ENCODE measurements at regions not wholly inside any gene's neighbourhood (a gene's known extent, or its start where the extent isn't known, plus 50 kb on each side); places are given as distances from the start of the nearest gene placed in this dataset.
"Not testable (repeated sequence)": the region's sequence is repeated elsewhere in the genome, so short reads cannot be mapped to it uniquely, and the experiment has no call there.

GRCh38 chr1:188641566-188642211 lies 1812.9 kb downstream of the PLA2G4A start:
- no peak for DNase-seq

- DNase-seq, result no peak
Measured at GRCh38 chr1:188642704-188643103, 1814.0 kb downstream of the PLA2G4A start.

DNA sequence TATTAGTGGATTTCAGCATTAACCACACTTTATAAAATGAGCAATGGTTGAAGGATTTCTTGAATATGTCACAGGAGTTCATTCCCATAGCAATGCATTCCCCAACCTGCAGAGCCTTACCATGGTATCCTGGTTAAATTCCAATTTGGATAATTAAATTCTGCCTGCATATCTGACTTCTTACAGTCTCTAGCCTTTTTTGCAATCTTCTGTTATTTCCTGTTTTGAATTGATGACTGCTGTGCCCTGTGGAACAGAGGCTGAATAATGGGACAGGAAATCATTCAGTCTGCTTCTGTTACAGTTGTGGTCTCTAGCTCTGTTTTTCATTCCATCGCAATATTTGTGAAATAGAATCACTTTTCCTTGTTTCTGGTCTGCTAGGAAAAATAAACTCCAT lies 1823.9 kb downstream of the PLA2G4A start:
- DNase-seq, result no peak

DNA sequence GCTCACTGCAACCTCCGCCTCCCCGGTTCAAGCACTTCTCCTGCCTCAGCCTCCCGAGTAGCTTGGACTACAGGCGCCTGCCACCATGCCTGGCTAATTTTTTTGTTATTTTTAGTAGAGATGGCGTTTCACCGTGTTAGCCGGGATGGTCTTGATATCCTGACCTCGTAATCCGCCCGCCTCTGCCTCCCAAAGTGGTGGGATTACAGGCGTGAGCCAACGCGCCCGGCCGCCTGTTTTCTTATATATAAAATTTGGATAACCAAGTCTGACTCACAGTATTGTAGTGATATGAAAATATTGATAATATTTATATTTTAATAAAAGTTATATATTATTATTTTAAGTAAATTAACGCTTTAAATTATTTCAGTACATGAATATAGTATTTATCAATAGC lies 1821.7 kb downstream of the BRINP3 start:
- not testable (repeated sequence) for DNase-seq

DNA sequence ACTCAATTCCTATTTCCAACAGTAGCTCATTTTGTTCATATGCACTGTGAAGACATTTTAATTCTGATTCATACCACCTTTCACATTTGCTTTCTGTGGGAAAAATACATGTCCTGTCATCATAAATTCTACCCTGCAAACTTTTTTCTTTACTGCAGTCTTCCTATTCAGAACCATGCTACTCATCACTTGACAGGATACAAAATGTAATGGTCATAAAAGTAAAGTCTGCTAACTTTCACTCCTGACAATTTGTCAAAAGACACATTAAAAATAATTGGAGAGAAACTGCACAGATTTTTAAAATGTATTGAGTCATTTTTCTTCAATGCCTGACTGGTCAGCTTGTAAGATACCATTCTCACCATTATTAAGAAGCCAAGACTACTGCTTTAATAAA lies 1817.1 kb downstream of the BRINP3 start:
- no peak for DNase-seq

DNA sequence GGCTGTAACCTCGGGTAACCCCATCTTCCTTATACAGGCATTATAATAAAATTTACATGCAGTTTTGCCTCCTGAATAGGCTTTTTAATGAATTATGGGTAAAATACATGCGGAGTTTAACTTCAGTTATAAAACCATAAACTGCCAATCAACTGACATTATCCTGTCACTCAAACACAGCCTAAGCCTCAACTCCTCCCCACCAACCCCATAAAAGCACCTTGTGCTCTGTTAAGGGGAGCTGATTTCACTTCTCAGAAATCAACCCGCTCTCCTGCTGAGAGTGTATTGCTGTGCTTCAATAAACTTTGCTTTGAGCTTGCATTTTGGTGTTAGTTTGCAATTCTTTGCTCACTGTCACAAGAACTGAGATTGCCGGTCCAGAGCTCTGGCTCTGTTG lies 1812.2 kb downstream of the BRINP3 start:
- DNase-seq, result no peak

DNA sequence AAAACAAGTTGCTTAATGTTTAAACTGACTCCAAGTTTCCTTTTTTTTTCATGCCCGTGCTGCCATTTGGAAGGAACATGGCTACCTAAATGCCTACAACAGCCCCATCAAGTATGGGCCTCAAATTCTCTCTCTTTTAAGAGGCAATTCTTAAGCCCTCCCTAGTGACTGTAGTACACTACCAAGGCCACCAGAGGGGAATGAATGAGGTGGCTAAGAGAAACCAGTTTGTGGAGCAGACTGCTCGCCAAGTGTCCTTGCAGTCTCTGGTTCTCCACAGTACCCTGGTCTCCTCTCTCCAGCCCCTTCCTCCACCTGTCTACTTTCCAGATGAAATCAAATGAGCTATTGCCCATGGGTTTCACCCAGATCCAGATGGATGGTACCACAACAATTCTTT lies 1809.6 kb downstream of the BRINP3 start:
- DNase-seq, result no peak

DNA sequence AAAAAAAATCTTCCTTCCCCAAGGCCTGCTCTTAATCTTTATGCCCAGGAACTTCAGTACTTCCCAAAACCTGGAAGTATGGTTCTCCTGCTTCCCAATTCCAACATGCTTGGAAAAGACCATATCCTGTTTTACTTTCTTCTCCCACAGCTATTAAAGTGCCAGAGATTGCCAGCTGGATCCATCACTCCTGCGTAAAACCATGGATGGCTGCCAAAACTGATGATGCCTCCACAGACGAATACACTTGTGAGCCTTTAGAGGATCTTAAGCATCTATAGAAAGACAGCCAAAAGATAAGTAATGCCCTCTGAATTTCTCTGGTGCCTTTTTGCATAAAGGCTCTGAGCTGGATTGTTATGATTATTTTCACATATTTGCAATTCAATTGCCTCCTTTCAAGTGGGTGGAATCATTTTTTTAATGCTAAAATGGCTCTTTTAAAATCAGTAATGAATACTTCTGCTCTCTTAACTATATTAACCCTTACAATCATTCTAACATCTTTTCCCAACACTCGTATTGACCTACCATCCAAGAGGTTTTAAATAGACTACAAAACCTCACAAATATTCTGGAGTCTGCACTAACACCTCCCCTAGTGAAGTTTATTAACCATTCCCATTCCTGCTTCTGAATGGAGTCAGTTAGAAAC lies 1807.8 kb downstream of the BRINP3 start:
- no peak for DNase-seq

GRCh38 chr1:188670837-188671236 lies 1806.8 kb downstream of the BRINP3 start:
- no peak for DNase-seq

DNA sequence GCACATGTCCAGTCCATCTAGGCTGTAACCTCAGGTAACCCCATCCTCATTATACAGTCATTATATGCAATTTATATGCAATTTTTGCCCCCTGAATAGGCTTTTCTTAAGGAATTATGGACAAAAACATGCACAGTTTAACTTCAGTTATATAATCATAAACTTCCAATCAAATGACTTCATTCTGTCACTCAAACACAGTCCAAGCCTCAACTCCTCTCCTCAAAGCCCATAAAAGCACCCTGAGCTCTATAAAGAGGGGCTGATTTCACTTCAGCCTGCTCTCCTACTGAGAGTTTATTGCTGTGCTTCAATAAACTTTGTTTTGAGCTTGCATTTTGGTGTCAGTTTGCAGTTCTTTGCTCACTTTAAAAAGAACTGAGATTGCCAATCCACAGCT lies 1805.5 kb downstream of the BRINP3 start:
- DNase-seq, result no peak

DNA sequence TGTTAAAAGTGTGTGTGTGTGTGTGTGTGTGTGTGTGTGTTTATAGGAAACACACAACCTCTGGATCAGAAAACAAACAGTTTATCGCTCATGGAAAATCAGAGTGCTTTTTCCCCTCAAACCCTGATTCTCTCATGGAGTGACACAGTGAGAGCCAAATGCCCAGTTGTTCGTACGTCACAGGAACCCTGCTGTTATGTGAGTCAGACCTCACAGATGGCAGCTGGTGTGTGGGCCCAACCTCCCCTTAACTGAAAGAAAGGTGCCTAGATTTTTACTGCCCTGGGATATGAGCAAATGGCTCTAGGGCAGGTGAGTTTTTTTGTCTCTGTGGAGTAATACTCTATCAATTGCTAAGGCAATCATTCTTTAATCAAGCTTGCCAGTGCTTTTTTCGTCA lies 1788.1 kb downstream of the BRINP3 start:
- DNase-seq, result no peak

DNA sequence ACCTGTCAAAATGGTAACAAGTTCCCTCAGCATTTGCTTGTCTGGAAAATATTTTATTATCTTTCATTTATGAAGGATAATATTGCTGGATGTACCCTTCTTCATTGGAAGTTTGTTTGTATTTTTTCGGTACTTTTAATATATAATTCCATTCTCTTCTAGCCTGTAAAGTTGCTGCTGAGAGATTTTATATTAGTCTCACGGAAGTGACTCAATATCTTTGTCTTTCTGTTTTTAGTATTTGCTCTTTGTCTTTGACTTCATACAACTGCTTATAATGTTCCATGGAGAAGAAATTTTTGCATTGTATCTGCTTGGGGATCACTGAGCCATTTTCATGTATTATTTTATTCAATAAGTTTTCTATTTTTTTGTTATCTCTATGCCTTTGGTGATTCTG lies 1777.5 kb downstream of the BRINP3 start:
- DNase-seq, result no peak

- no peak for DNase-seq
Measured at GRCh38 chr1:188706742-188707141, 1770.9 kb downstream of the BRINP3 start.

GRCh38 chr1:188708795-188709535 lies 1768.7 kb downstream of the BRINP3 start:
- no peak for DNase-seq

DNA sequence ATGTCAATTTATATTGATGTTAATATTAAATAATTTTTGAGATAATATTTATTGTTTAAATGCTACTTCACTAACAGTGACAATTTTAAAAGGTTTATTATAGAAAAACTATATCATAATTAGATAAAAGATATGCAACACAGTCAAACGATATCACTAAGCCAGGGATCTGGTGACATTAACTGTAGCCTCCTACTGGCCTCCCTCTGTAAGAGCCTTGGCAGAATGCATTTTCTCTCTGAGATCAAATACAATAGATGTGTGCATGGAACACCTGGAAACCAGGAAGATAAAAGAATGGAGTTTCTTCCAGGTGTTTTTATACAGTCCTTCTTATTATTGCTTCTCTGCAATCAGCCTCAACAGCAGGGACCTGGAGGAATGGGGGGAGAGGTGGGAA lies 1762.1 kb downstream of the BRINP3 start:
- DNase-seq, result no peak

GRCh38 chr1:188719735-188720134 lies 1757.9 kb downstream of the BRINP3 start:
- DNase-seq, result no peak

- no peak for DNase-seq
Measured at GRCh38 chr1:188723332-188724020, 1754.2 kb downstream of the BRINP3 start.

- no peak for DNase-seq
Measured at GRCh38 chr1:188729039-188729438, 1748.6 kb downstream of the BRINP3 start.

GRCh38 chr1:188735567-188735966 lies 1742.1 kb downstream of the BRINP3 start:
- no peak for DNase-seq

GRCh38 chr1:188749275-188749674 lies 1728.4 kb downstream of the BRINP3 start:
- not testable (repeated sequence) for DNase-seq

DNA sequence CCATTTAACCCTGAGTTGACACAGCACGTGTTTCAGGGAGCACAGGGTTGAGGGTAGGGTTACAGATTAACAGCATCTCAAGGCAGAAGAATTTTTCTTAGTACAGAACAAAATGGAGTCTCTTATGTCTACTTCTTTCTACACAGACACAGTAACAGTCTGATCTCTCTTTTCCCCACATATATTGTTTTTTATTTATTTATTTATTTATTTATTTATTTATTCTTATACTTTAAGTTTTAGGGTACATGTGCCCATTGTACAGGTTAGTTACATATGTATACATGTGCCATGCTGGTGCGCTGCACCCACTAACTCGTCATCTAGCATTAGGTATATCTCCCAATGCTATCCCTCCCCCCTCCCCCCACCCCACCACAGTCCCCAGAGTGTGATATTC lies 1725.6 kb downstream of the BRINP3 start:
- not testable (repeated sequence) for DNase-seq

GRCh38 chr1:188757747-188758146 lies 1719.9 kb downstream of the BRINP3 start:
- DNase-seq, result not testable (repeated sequence)

- DNase-seq, result no peak
Measured at GRCh38 chr1:188761226-188761625, 1716.4 kb downstream of the BRINP3 start.

Measured in left kidney (tissue), 1 donor.